ENCODE measurements at regions not wholly inside any gene's neighbourhood (a gene's known extent, or its start where the extent isn't known, plus 50 kb on each side); places are given as distances from the start of the nearest gene placed in this dataset.
A peak's percentile ranks its signal among the peaks of the same experiment; 100 is the strongest.

GRCh38 chr15:39359771-39360170, 221.1 kb upstream of the THBS1 start:
- no peaks in the 10 kb centered on the region for H3K9me3 ChIP-seq (ENCODE audit: low read depth)
- peaks cover 80% of the 10 kb centered on the region for H3F3A ChIP-seq (ENCODE audit: insufficient read depth)
- H3K4me1 ChIP-seq (ENCODE audit: insufficient read depth), result peaks cover 75% of the 10 kb centered on the region
- in situ Hi-C loops (cut with MboI), result loop anchor here (10.0 kb wide), 1 partner anchor 185 kb away; no protein-coding TSS in a partner anchor
- H3K27ac ChIP-seq, result peak overlapping the region; percentile 85
- H3K9me2 ChIP-seq (ENCODE audit: insufficient read depth), result no peaks in the 10 kb centered on the region
- WGBS, 2 experiments (ENCODE audit: low coverage in 1 of 2, low lambda C conversion rate in 2 of 2, missing lambda C conversion rate in 2 of 2), result 51 to 53% methylated on average over 3 of the region's 3 CpGs
- no peak for DNase-seq
- H4K20me1 ChIP-seq (ENCODE audit: insufficient read depth), result no peaks in the 10 kb centered on the region
- TF ChIP-seq EZH2phosphoT487 (IDR thresholded peaks at IDR 0.05; ENCODE audit: insufficient read depth, low read depth) (no peak), EZH2 (IDR thresholded peaks at IDR 0.05; ENCODE audit: insufficient read depth, poor library complexity, severe bottlenecking) (no peak)
- H2AFZ ChIP-seq, result no peak overlapping the region
- no peaks in the 10 kb centered on the region for H3K27me3 ChIP-seq (replicated peaks; ENCODE audit: insufficient read depth)
- no peaks in the 10 kb centered on the region for H3K36me3 ChIP-seq (ENCODE audit: low read depth)
- H3K9ac ChIP-seq, result no peak overlapping the region
- no peaks in the 10 kb centered on the region for H3K79me2 ChIP-seq (ENCODE audit: insufficient read depth)
- H3K4me3 ChIP-seq, result no peak overlapping the region
- no peak overlapping the region for H3K4me2 ChIP-seq (ENCODE audit: unreplicated experiment)

GRCh38 chr15:39360452-39360851, 220.4 kb upstream of the THBS1 start:
- DNase-seq, result peak; percentile 34
- Histone ChIP-seq H3K36me3 (ENCODE audit: low read depth) (no peaks in the 10 kb centered on the region), H3K4me2 (ENCODE audit: unreplicated experiment) (peak overlapping the region; percentile 20), H4K20me1 (ENCODE audit: insufficient read depth) (no peaks in the 10 kb centered on the region), H3K9me2 (ENCODE audit: insufficient read depth) (no peaks in the 10 kb centered on the region), H3K27me3 (replicated peaks; ENCODE audit: insufficient read depth) (no peaks in the 10 kb centered on the region), H3K79me2 (ENCODE audit: insufficient read depth) (no peaks in the 10 kb centered on the region), H3K9ac (no peak overlapping the region), H3K9me3 (ENCODE audit: low read depth) (no peaks in the 10 kb centered on the region), H3K27ac (peak overlapping the region; percentile 85), H3K4me3 (no peak overlapping the region), H3K4me1 (ENCODE audit: insufficient read depth) (peaks cover 82% of the 10 kb centered on the region), H2AFZ (no peak overlapping the region), H3F3A (ENCODE audit: insufficient read depth) (peaks cover 87% of the 10 kb centered on the region)
- no peak for TF ChIP-seq EZH2 (IDR thresholded peaks at IDR 0.05; ENCODE audit: insufficient read depth, poor library complexity, severe bottlenecking)
- TF ChIP-seq EZH2phosphoT487 (IDR thresholded peaks at IDR 0.05; ENCODE audit: insufficient read depth, low read depth), result no peak
- WGBS, 2 experiments (ENCODE audit: low coverage in 1 of 2, low lambda C conversion rate in 2 of 2, missing lambda C conversion rate in 2 of 2), result 31 to 33% methylated on average over 2 of the region's 2 CpGs
- in situ Hi-C loops (cut with MboI), result loop anchor here (10.0 kb wide), 1 partner anchor 186 kb away; no protein-coding TSS in a partner anchor

- no peak overlapping the region for H3K4me2 ChIP-seq (ENCODE audit: unreplicated experiment)
- peak overlapping the region; percentile 85; the same call in 1 of the 2 replicates for H3K27ac ChIP-seq
- no peaks in the 10 kb centered on the region for H3K9me3 ChIP-seq (ENCODE audit: low read depth)
- DNase-seq, result no peak
- 95 to 97% methylated on average over 3 of the region's 3 CpGs for WGBS, 2 experiments (ENCODE audit: low coverage in 1 of 2, low lambda C conversion rate in 2 of 2, missing lambda C conversion rate in 2 of 2)
- H3K9me2 ChIP-seq (ENCODE audit: insufficient read depth), result no peaks in the 10 kb centered on the region
- H3K4me1 ChIP-seq (ENCODE audit: insufficient read depth), result peaks cover 93% of the 10 kb centered on the region
- no peak overlapping the region for H3K9ac ChIP-seq
- H4K20me1 ChIP-seq (ENCODE audit: insufficient read depth), result no peaks in the 10 kb centered on the region
- TF ChIP-seq EZH2phosphoT487 (IDR thresholded peaks at IDR 0.05; ENCODE audit: insufficient read depth, low read depth) (no peak), EZH2 (IDR thresholded peaks at IDR 0.05; ENCODE audit: insufficient read depth, poor library complexity, severe bottlenecking) (no peak)
- no peak overlapping the region for H2AFZ ChIP-seq
- no peak overlapping the region for H3K4me3 ChIP-seq
- H3K36me3 ChIP-seq (ENCODE audit: low read depth), result no peaks in the 10 kb centered on the region
- peaks cover 95% of the 10 kb centered on the region for H3F3A ChIP-seq (ENCODE audit: insufficient read depth)
- H3K27me3 ChIP-seq (replicated peaks; ENCODE audit: insufficient read depth), result no peaks in the 10 kb centered on the region
- H3K79me2 ChIP-seq (ENCODE audit: insufficient read depth), result no peaks in the 10 kb centered on the region
- in situ Hi-C loops (cut with MboI), result loop anchor here (10.0 kb wide), 1 partner anchor 187 kb away; no protein-coding TSS in a partner anchor
These were observed 219.4 kb upstream of the THBS1 start for GRCh38 chr15:39361497-39361896.

GRCh38 chr15:39362821-39363561, 217.9 kb upstream of the THBS1 start:
- TF ChIP-seq EZH2 (IDR thresholded peaks at IDR 0.05; ENCODE audit: insufficient read depth, poor library complexity, severe bottlenecking), result no peak
- TF ChIP-seq EZH2phosphoT487 (IDR thresholded peaks at IDR 0.05; ENCODE audit: insufficient read depth, low read depth), result peak; percentile 63; the same call in 1 of the 2 replicates
- peak overlapping the region; percentile 65 for H3K9ac ChIP-seq
- H3K79me2 ChIP-seq (ENCODE audit: insufficient read depth), result no peaks in the 10 kb centered on the region
- no peaks in the 10 kb centered on the region for H3K9me2 ChIP-seq (ENCODE audit: insufficient read depth)
- peak overlapping the region; percentile 23 for H3K4me2 ChIP-seq (ENCODE audit: unreplicated experiment)
- H3K36me3 ChIP-seq (ENCODE audit: low read depth), result no peaks in the 10 kb centered on the region
- DNase-seq, result peak; percentile 90
- no peak overlapping the region for H2AFZ ChIP-seq
- H3K9me3 ChIP-seq (ENCODE audit: low read depth), result no peaks in the 10 kb centered on the region
- H3K27me3 ChIP-seq (replicated peaks; ENCODE audit: insufficient read depth), result no peaks in the 10 kb centered on the region
- no peaks in the 10 kb centered on the region for H4K20me1 ChIP-seq (ENCODE audit: insufficient read depth)
- peaks cover 95% of the 10 kb centered on the region for H3K4me1 ChIP-seq (ENCODE audit: insufficient read depth)
- H3F3A ChIP-seq (ENCODE audit: insufficient read depth), result peaks cover 95% of the 10 kb centered on the region
- H3K27ac ChIP-seq, result peak overlapping the region; percentile 91
- in situ Hi-C loops (cut with MboI), result loop anchor here (10.0 kb wide), 1 partner anchor 188 kb away; no protein-coding TSS in a partner anchor
- no peak overlapping the region for H3K4me3 ChIP-seq
- 21 to 22% methylated on average over 8 of the region's 8 CpGs for WGBS, 2 experiments (ENCODE audit: low coverage in 1 of 2, low lambda C conversion rate in 2 of 2, missing lambda C conversion rate in 2 of 2)
